ENCODE measurements at regions not wholly inside any gene's neighbourhood (a gene's known extent, or its start where the extent isn't known, plus 50 kb on each side); places are given as distances from the start of the nearest gene placed in this dataset.

DNA sequence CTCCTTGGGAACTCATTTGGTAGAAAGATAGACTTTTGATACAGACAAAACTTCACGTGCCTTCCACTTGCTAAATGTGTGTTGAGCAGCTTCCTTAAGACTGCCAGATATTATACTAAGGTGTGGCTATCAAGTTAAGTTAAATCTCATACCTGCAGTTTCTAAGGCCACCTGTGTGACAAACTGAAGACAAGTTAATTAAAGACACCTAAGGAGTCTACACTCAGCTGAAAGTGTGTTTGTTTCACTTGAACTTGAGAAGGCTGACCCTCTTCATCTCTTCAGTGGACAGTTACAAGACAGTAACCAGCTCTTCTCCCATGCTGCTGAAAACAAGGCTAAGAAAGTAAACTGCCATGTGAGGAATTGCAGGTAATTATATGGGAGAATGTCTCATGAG lies 124.0 kb downstream of the NPY start:
- H3K27ac ChIP-seq = no peak overlapping the region
- TF ChIP-seq ZFX (IDR thresholded peaks at IDR 0.05) = no peak
- TF ChIP-seq, protein P1, sequence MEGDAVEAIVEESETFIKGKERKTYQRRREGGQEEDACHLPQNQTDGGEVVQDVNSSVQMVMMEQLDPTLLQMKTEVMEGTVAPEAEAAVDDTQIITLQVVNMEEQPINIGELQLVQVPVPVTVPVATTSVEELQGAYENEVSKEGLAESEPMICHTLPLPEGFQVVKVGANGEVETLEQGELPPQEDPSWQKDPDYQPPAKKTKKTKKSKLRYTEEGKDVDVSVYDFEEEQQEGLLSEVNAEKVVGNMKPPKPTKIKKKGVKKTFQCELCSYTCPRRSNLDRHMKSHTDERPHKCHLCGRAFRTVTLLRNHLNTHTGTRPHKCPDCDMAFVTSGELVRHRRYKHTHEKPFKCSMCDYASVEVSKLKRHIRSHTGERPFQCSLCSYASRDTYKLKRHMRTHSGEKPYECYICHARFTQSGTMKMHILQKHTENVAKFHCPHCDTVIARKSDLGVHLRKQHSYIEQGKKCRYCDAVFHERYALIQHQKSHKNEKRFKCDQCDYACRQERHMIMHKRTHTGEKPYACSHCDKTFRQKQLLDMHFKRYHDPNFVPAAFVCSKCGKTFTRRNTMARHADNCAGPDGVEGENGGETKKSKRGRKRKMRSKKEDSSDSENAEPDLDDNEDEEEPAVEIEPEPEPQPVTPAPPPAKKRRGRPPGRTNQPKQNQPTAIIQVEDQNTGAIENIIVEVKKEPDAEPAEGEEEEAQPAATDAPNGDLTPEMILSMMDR (conservative IDR thresholded peaks at IDR 0.05) = no peak

DNA sequence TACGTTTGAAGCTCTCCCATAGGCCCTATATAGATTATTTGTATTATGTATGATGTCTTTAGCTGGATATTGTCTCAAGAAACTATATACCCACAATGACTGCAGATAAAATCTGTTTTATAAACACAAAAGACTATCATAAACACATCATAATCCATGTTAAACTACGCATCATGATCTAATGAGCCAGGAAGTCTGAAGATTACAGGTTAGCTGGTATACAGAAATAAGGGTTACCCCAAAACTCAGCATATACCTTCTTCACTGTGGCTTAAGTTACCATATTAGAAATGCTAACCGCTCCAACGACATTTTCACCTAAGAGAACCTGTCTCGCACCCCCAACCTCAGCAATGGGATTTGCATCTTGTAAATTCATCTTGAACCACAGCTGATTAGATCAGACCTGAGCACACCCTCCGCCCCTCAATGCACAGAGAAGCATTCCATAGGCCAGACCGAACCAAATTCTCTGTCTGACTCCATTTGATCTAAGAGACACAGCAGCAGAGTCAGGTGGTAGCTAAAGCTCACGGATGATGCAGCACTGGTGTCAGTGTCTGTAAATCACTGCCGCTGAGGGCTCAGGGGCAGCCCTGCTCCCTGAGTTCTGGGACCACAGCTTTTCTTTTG lies 124.9 kb downstream of the NPY start:
- H3K27ac ChIP-seq = no peak overlapping the region
- TF ChIP-seq ZFX (IDR thresholded peaks at IDR 0.05) = no peak
- TF ChIP-seq, protein P1 (conservative IDR thresholded peaks at IDR 0.05) = no peak

DNA sequence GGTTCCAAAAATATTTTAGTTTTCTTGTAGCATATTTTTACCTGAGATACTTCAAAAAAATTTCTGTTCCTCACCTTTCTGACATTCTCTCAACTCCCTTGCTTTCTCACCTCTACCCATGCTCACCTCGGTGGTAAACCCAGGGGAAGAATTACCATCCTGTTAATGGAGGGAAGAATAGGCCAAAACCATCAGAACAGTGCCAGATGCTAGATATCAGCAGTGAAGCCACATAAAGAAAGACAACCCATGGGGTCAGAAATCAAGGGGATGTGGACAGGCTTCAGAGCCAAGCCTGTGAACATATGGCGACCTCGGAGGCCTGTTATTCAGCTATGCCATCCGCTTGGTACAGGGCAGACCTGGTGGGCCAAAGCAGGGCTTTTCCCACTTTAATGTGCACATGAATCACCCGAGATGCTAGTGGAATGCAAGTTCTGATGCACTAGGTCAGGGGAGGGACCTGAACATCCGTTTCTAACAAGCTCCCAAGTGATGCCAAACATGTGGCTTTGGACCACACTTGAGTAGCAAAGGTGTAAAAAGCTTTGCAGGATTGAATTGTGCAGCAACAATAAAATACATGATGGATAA lies 125.5 kb downstream of the NPY start:
- H3K27ac ChIP-seq = no peak overlapping the region
- TF ChIP-seq, protein P1 (conservative IDR thresholded peaks at IDR 0.05) = no peak
- no peak for TF ChIP-seq ZFX (IDR thresholded peaks at IDR 0.05)

DNA sequence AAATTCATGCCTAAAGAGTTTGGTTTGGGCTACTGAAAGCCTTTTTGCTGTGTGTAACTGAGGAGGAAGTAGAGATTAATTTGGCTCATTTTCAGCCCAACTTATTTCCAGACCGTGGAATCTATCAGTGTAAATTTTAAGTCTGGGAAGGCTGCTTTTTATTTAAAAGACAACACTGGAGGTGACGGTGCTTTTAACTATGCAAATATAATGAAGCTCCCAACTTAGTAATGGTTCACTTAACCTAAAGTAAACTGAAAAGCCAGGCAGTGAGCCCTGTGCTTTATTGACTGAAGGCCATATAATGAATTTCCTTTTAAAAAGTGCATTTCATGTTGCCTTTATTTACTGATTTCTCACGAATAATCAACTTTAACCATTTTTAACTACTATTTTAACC lies 127.2 kb downstream of the NPY start:
- TF ChIP-seq, protein P1 (conservative IDR thresholded peaks at IDR 0.05) = no peak
- TF ChIP-seq ZFX (IDR thresholded peaks at IDR 0.05) = no peak
- H3K27ac ChIP-seq = no peak overlapping the region

DNA sequence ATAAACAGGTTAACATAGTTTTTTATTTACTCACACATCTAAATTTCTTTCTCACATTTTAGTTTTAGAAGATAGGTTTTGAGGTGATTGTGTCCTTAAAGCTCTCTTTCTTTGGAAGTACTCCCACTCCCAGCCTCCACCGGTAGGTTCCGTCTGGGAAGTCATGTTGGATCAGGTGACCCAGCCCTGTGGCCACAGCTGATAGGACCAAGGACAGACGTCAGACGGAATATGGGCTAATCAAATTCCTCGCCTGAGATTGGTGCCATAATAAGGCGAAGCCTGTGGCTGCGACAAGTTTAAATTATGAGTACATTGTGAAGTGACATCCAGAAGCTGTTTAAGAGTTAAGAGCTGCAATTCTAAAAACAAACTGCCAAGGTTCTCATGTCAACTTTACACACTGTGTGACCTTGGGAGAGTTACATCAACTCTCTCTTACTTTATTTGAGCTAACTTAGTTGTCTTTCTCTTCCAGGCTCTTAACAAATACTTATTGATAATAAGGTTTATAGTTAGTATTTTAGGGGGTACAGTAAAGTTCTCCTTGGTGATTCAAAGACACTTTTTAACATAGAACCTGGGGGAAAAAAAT lies 133.6 kb downstream of the NPY start:
- H3K27ac ChIP-seq = no peak overlapping the region
- TF ChIP-seq ZFX (IDR thresholded peaks at IDR 0.05) = no peak
- TF ChIP-seq, protein P1 (conservative IDR thresholded peaks at IDR 0.05) = no peak

DNA sequence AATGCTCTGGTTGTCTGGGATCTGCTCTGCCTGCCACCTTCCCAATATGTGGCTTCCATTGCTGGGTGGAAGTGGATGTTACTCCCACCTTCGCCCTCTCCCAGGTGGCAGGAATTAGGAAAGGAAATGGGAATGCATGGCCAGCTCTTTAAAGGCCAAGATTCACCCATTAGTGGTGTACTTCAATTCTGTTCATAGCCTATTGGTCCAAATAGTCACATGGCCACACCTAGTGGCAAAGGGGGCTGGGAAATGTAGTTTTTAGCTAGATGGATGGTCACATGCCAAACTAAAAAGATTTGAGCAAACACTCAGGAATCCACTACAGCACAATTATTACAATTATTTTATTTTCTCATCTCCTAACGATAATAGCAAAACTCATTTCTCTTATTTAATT lies 135.1 kb downstream of the NPY start:
- no peak for TF ChIP-seq ZFX (IDR thresholded peaks at IDR 0.05)
- TF ChIP-seq, protein P1 (conservative IDR thresholded peaks at IDR 0.05) = no peak
- no peak overlapping the region for H3K27ac ChIP-seq

DNA sequence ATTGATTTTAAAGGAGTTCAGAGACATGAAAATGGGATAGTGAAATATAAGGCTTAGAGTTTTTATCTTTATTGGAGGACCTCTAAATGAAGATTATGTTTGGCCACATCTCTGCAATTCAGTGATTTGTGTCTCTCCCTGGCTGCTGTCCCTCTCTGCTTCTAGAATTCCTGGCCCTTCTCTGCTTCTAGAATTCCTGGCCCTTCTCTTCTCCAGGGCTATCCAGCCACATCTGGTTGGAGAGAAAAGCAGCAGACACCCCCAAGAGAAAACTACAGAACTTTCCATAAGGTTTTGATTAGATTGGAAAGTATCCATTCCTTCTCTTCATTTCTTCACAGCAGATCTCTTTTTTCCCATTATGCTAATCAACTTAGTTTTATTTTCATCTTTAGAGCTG lies 135.5 kb downstream of the NPY start:
- no peak overlapping the region for H3K27ac ChIP-seq
- no peak for TF ChIP-seq ZFX (IDR thresholded peaks at IDR 0.05)
- TF ChIP-seq, protein P1 (conservative IDR thresholded peaks at IDR 0.05) = no peak

All from C4-2B (cell line).